ENCODE measurements at regions not wholly inside any gene's neighbourhood (a gene's known extent, or its start where the extent isn't known, plus 50 kb on each side); places are given as distances from the start of the nearest gene placed in this dataset.

GRCh38 chr4:130808492-130808891, 1712.5 kb downstream of the C4orf33 start:
- POLR2A ChIA-PET = no interaction called here
- no peak overlapping the region for H3K4me3 ChIP-seq (ENCODE audit: low read length)
- no peaks in the 10 kb centered on the region for H3K36me3 ChIP-seq (ENCODE audit: insufficient read depth, low read length)
- no peak for ATAC-seq (ENCODE audit: poor library complexity)
- intact Hi-C loops (cut with DNase I, micrococcal nuclease) = no loop called here
- no peaks in the 10 kb centered on the region for H3K4me1 Mint-ChIP-seq (ENCODE audit: low read depth)
- no peaks in the 10 kb centered on the region for H3K27me3 ChIP-seq (ENCODE audit: control insufficient read depth in 1 of 2, insufficient read depth in 2 of 2, low read length in 2 of 2)
- H3K27ac Mint-ChIP-seq = no peak overlapping the region
- H3K27me3 Mint-ChIP-seq = no peaks in the 10 kb centered on the region
- no peak overlapping the region for H3K27ac ChIP-seq (ENCODE audit: low read depth in 1 of 2, low read length in 2 of 2)
- H3K4me1 ChIP-seq (ENCODE audit: insufficient read depth, low read length) = no peaks in the 10 kb centered on the region
- no peak for TF ChIP-seq CTCF (IDR thresholded peaks at IDR 0.05)
- no peak overlapping the region for H3K4me3 Mint-ChIP-seq
- H3K9me3 Mint-ChIP-seq = peaks cover 4% of the 10 kb centered on the region
- CTCF ChIA-PET = interaction anchor here (0.6 kb wide), 1 partner anchor 58 kb away, joined by 3 read pairs; no protein-coding TSS in a partner anchor
- no peak for DNase-seq
- no peaks in the 10 kb centered on the region for H3K36me3 Mint-ChIP-seq (ENCODE audit: low read depth)
- H3K9me3 ChIP-seq (ENCODE audit: control insufficient read depth in 1 of 2, insufficient read depth in 1 of 2, low read length in 2 of 2) = peaks cover 0 to 9% of the 10 kb centered on the region in 2 experiments

- H3K9me3 ChIP-seq (ENCODE audit: control insufficient read depth in 1 of 2, insufficient read depth in 1 of 2, low read length in 2 of 2) = no peaks in the 10 kb centered on the region
- DNase-seq = no peak
- no peak overlapping the region for H3K27ac ChIP-seq (ENCODE audit: low read depth in 1 of 2, low read length in 2 of 2)
- H3K36me3 Mint-ChIP-seq (ENCODE audit: low read depth) = no peaks in the 10 kb centered on the region
- intact Hi-C loops (cut with DNase I, micrococcal nuclease) = no loop called here
- no peaks in the 10 kb centered on the region for H3K36me3 ChIP-seq (ENCODE audit: insufficient read depth, low read length)
- H3K27me3 Mint-ChIP-seq = no peaks in the 10 kb centered on the region
- no peak overlapping the region for H3K4me3 Mint-ChIP-seq
- peaks cover 9% of the 10 kb centered on the region for H3K9me3 Mint-ChIP-seq
- no peaks in the 10 kb centered on the region for H3K27me3 ChIP-seq (ENCODE audit: control insufficient read depth in 1 of 2, insufficient read depth in 2 of 2, low read length in 2 of 2)
- ChIA-PET CTCF (no interaction called here), POLR2A (no interaction called here)
- no peaks in the 10 kb centered on the region for H3K4me1 ChIP-seq (ENCODE audit: insufficient read depth, low read length)
- no peaks in the 10 kb centered on the region for H3K4me1 Mint-ChIP-seq (ENCODE audit: low read depth)
- H3K4me3 ChIP-seq (ENCODE audit: low read length) = no peak overlapping the region
- no peak for TF ChIP-seq CTCF (IDR thresholded peaks at IDR 0.05)
- H3K27ac Mint-ChIP-seq = no peak overlapping the region
- ATAC-seq (ENCODE audit: poor library complexity) = no peak
These were observed 1716.3 kb downstream of the C4orf33 start for GRCh38 chr4:130812117-130812765.

GRCh38 chr4:130814896-130815295, 1718.9 kb downstream of the C4orf33 start:
- CTCF ChIA-PET = no interaction called here

More at GRCh38 chr4:130814896-130815295, 1718.9 kb downstream of the C4orf33 start:
- Histone ChIP-seq H3K9me3 (ENCODE audit: control insufficient read depth in 1 of 2, insufficient read depth in 1 of 2, low read length in 2 of 2) (no peaks in the 10 kb centered on the region), H3K4me3 (ENCODE audit: low read length) (no peak overlapping the region), H3K27ac (ENCODE audit: low read depth in 1 of 2, low read length in 2 of 2) (no peak overlapping the region), H3K4me1 (ENCODE audit: insufficient read depth, low read length) (no peaks in the 10 kb centered on the region), H3K27me3 (ENCODE audit: control insufficient read depth in 1 of 2, insufficient read depth in 2 of 2, low read length in 2 of 2) (no peaks in the 10 kb centered on the region), H3K36me3 (ENCODE audit: insufficient read depth, low read length) (no peaks in the 10 kb centered on the region)
- POLR2A ChIA-PET = no interaction called here
- intact Hi-C loops (cut with DNase I, micrococcal nuclease) = no loop called here
- no peaks in the 10 kb centered on the region for H3K27me3 Mint-ChIP-seq
- no peak for TF ChIP-seq CTCF (IDR thresholded peaks at IDR 0.05)
- no peak overlapping the region for H3K4me3 Mint-ChIP-seq
- DNase-seq = no peak
- ATAC-seq (ENCODE audit: poor library complexity) = no peak
- H3K36me3 Mint-ChIP-seq (ENCODE audit: low read depth) = no peaks in the 10 kb centered on the region
- no peaks in the 10 kb centered on the region for H3K4me1 Mint-ChIP-seq (ENCODE audit: low read depth)
- H3K9me3 Mint-ChIP-seq = peaks cover 9% of the 10 kb centered on the region
- no peak overlapping the region for H3K27ac Mint-ChIP-seq

All from CD4-positive, alpha-beta T cell (primary cell).